Neural cell (in vitro differentiated cells): ENCODE measurements at regions not wholly inside any gene's neighbourhood (a gene's known extent, or its start where the extent isn't known, plus 50 kb on each side); places are given as distances from the start of the nearest gene placed in this dataset.

Source experiments
- H2AFZ ChIP-seq: fragments of 200-600, 300-800 bp; sonication (generic), shearing (Covaris generic); 2 replicates; pipeline ENCODE4 v1.6.0; 2014; ENCODE audit warnings: low read depth, mild to moderate bottlenecking, antibody characterized with exemption, low read length, moderate library complexity
- H3F3A ChIP-seq: fragments of 200-600 bp; shearing (Covaris generic); 2 replicates; pipeline ENCODE4 v1.6.1; 2016; ENCODE audit warnings: mild to moderate bottlenecking, moderate library complexity, mixed read lengths, antibody characterized with exemption, low read length; ENCODE audit not compliant: insufficient read depth, poor library complexity, severe bottlenecking
- H3K27ac ChIP-seq: fragments of 200-600, 300-800 bp; sonication (generic), shearing (Covaris generic); 2 replicates; pipeline ENCODE4 v1.5.1; 2014; ENCODE audit warnings: mild to moderate bottlenecking, low read length, moderate library complexity
- H3K27me3 ChIP-seq: fragments of 300-800, 200-600 bp; sonication (generic), shearing (Covaris generic); 2 replicates; pipeline ENCODE4 v1.6.0; 2014; ENCODE audit warnings: mild to moderate bottlenecking, low read depth, low read length, moderate library complexity; ENCODE audit not compliant: insufficient read depth
- H3K36me3 ChIP-seq: fragments of 300-800, 200-600 bp; sonication (generic), shearing (Covaris generic); 2 replicates; pipeline ENCODE4 v1.5.1; 2014; ENCODE audit warnings: mild to moderate bottlenecking, antibody characterized with exemption, low read length, moderate library complexity; ENCODE audit not compliant: insufficient read depth
- H3K4me2 ChIP-seq: fragments of 300-800, 200-600 bp; sonication (generic), shearing (Covaris generic); 2 replicates; pipeline ENCODE4 v1.6.0; 2014; ENCODE audit warnings: mild to moderate bottlenecking, low read length
- H3K4me3 ChIP-seq: fragments of 300-800, 200-600 bp; sonication (generic), shearing (Covaris generic); 2 replicates; pipeline ENCODE4 v1.5.1; 2014; ENCODE audit warnings: mild to moderate bottlenecking, low read length, moderate library complexity
- H3K79me2 ChIP-seq: fragments of 200-600 bp; shearing (Covaris generic); replicated peaks from 2 replicates; pipeline ENCODE4 v1.6.0; 2014; ENCODE audit warnings: mild to moderate bottlenecking, low read length, moderate library complexity; ENCODE audit not compliant: insufficient read depth
- H3K9ac ChIP-seq: fragments of 300-800, 200-600 bp; sonication (generic), shearing (Covaris generic); 2 replicates; pipeline ENCODE4 v1.6.1; 2016; ENCODE audit warnings: mild to moderate bottlenecking, low read length, mixed read lengths
- H3K9me2 ChIP-seq: fragments of 200-600 bp; shearing (Covaris generic); 2 replicates; pipeline ENCODE4 v1.6.1; 2016; ENCODE audit warnings: mild to moderate bottlenecking, low read length, mixed read lengths; ENCODE audit not compliant: insufficient read depth
- H3K9me3 ChIP-seq: fragments of 200-600, 300-800 bp; sonication (generic), shearing (Covaris generic); 2 replicates; pipeline ENCODE4 v1.6.1; 2016; ENCODE audit warnings: mild to moderate bottlenecking, mixed run types, low read length, moderate library complexity, mixed read lengths
- H4K20me1 ChIP-seq: fragments of 200-600 bp; shearing (Covaris generic); 2 replicates; pipeline ENCODE4 v1.6.1; 2016; ENCODE audit warnings: mild to moderate bottlenecking, mixed run types; ENCODE audit not compliant: insufficient read depth
- EP300 ChIP-seq: fragments of 450-650 bp; conservative IDR thresholded peaks from 2 replicates; pipeline ENCODE4 v1.6.1; 2014; ENCODE audit warnings: antibody characterized with exemption, mild to moderate bottlenecking, moderate library complexity; ENCODE audit not compliant: poor library complexity, severe bottlenecking
- EZH2 ChIP-seq: fragments of 200-600, 300-800 bp; shearing (Covaris generic), sonication (generic); IDR thresholded peaks from 2 replicates; pipeline ENCODE4 v1.6.1; 2014; ENCODE audit warnings: antibody characterized with exemption, low read length, borderline replicate concordance, mild to moderate bottlenecking; ENCODE audit not compliant: insufficient read depth, poor library complexity, severe bottlenecking
- MXI1 ChIP-seq: fragments of 450-650 bp; conservative IDR thresholded peaks from 2 replicates; pipeline ENCODE4 v1.6.1; 2014; ENCODE audit warnings: antibody characterized with exemption, mild to moderate bottlenecking; ENCODE audit not compliant: poor library complexity, severe bottlenecking
- POLR2AphosphoS5 ChIP-seq: IDR thresholded peaks from 2 replicates; pipeline ENCODE4 v1.6.1; 2012
- RAD21 ChIP-seq: fragments of 450-650 bp; conservative IDR thresholded peaks from 2 replicates; pipeline ENCODE4 v1.6.1; 2014; ENCODE audit warnings: antibody characterized with exemption, mild to moderate bottlenecking, moderate library complexity
- REST ChIP-seq: IDR thresholded peaks from 2 replicates; pipeline ENCODE4 v1.6.1; 2012; ENCODE audit warnings: borderline replicate concordance
- SMC3 ChIP-seq: fragments of 450-650 bp; conservative IDR thresholded peaks from 2 replicates; pipeline ENCODE4 v1.6.1; 2014; ENCODE audit warnings: antibody characterized with exemption, mild to moderate bottlenecking, moderate library complexity; ENCODE audit not compliant: poor library complexity
- TF ChIP-seq, protein P1 (sequence below): fragments of 450-650 bp; IDR thresholded peaks from 2 replicates; pipeline ENCODE4 v1.5.1; 2014; ENCODE audit warnings: antibody characterized with exemption, mild to moderate bottlenecking, moderate library complexity; ENCODE audit not compliant: poor library complexity, severe bottlenecking

GRCh38 chr13:103199380-103200088 is 133.3 kb upstream of the SLC10A2 start:
- Histone ChIP-seq H3K36me3 (no peaks in the 10 kb centered on the region), H3K4me3 (no peak overlapping the region), H3K9me2 (no peaks in the 10 kb centered on the region), H3F3A (no peaks in the 10 kb centered on the region), H3K27me3 (no peaks in the 10 kb centered on the region), H2AFZ (no peak overlapping the region), H3K9me3 (no peaks in the 10 kb centered on the region), H3K9ac (no peak overlapping the region), H3K4me2 (no peak overlapping the region), H3K79me2 (no peaks in the 10 kb centered on the region), H3K27ac (no peak overlapping the region), H4K20me1 (no peaks in the 10 kb centered on the region)
- TF ChIP-seq REST (no peak), EZH2 (no peak), MXI1 (no peak), EP300 (no peak), RAD21 (no peak)
- TF ChIP-seq, protein P1, sequence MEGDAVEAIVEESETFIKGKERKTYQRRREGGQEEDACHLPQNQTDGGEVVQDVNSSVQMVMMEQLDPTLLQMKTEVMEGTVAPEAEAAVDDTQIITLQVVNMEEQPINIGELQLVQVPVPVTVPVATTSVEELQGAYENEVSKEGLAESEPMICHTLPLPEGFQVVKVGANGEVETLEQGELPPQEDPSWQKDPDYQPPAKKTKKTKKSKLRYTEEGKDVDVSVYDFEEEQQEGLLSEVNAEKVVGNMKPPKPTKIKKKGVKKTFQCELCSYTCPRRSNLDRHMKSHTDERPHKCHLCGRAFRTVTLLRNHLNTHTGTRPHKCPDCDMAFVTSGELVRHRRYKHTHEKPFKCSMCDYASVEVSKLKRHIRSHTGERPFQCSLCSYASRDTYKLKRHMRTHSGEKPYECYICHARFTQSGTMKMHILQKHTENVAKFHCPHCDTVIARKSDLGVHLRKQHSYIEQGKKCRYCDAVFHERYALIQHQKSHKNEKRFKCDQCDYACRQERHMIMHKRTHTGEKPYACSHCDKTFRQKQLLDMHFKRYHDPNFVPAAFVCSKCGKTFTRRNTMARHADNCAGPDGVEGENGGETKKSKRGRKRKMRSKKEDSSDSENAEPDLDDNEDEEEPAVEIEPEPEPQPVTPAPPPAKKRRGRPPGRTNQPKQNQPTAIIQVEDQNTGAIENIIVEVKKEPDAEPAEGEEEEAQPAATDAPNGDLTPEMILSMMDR: no peak

DNA sequence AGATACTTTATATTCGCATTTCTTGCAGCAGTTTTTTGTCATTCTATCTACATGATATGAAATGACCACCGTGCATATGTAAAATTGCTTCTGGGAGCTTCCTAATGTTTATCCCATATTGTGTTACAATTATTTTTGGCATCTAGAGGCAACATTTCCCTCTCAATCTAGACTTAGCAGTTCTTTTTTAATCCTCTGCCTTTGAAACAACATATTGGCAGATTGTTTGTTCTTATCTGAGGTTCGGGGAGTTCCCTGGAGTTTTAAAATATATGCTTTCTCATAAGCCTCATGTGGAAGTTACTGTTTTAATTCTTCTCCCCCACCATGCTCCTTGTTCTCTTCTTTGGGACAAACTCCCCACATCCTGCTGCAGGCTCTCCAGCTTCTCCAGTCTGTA is 130.1 kb upstream of the SLC10A2 start:
- H3K4me3 ChIP-seq: no peak overlapping the region
- H3K27ac ChIP-seq: no peak overlapping the region
- no peak overlapping the region for H3K4me2 ChIP-seq
- H3K9me2 ChIP-seq: no peaks in the 10 kb centered on the region
- no peaks in the 10 kb centered on the region for H3K27me3 ChIP-seq
- H3F3A ChIP-seq: no peaks in the 10 kb centered on the region
- H3K79me2 ChIP-seq: no peaks in the 10 kb centered on the region
- H2AFZ ChIP-seq: no peak overlapping the region
- H3K9me3 ChIP-seq: no peaks in the 10 kb centered on the region
- TF ChIP-seq RAD21 (no peak), SMC3 (no peak), EP300 (no peak), EZH2 (no peak), POLR2AphosphoS5 (no peak)
- TF ChIP-seq, protein P1: no peak
- H4K20me1 ChIP-seq: no peaks in the 10 kb centered on the region
- no peaks in the 10 kb centered on the region for H3K36me3 ChIP-seq
- no peak overlapping the region for H3K9ac ChIP-seq
